ENCODE measurements at regions not wholly inside any gene's neighbourhood (a gene's known extent, or its start where the extent isn't known, plus 50 kb on each side); places are given as distances from the start of the nearest gene placed in this dataset.

GRCh38 chr7:13198036-13198435, 510.6 kb downstream of the ARL4A start:
- Histone ChIP-seq H3K9ac (ENCODE audit: low read depth in 1 of 2, low read length in 2 of 2) (no peak overlapping the region), H3K9me3 (ENCODE audit: control insufficient read depth in 4 of 4, low read length in 3 of 4) (no peaks in the 10 kb centered on the region), H3K36me3 (ENCODE audit: control insufficient read depth in 4 of 4, insufficient read depth in 3 of 4, low read depth in 1 of 4, low read length in 3 of 4) (no peaks in the 10 kb centered on the region), H3K27me3 (ENCODE audit: control insufficient read depth in 4 of 4, insufficient read depth in 4 of 4, low read length in 3 of 4) (no peaks in the 10 kb centered on the region), H3K4me3 (ENCODE audit: low read depth in 1 of 3, low read length in 3 of 3) (no peak overlapping the region), H3K4me1 (ENCODE audit: control insufficient read depth in 4 of 4, insufficient read depth in 4 of 4, low read length in 3 of 4) (no peaks in the 10 kb centered on the region), H3K27ac (ENCODE audit: low read depth in 1 of 2, low read length in 2 of 2) (no peak overlapping the region)
- DNase-seq (ENCODE audit: low spot score), result no peak
- 89% methylated on average over 2 of the region's 2 CpGs for WGBS
- TF ChIP-seq HNF4A (conservative IDR thresholded peaks at IDR 0.05), result no peak
- no peak for TF ChIP-seq HNF4G (IDR thresholded peaks at IDR 0.05)
- TF ChIP-seq FOXA2 (IDR thresholded peaks at IDR 0.05), result no peak
- no peak for TF ChIP-seq NR2F2 (IDR thresholded peaks at IDR 0.05)
- TF ChIP-seq RAD21 (IDR thresholded peaks at IDR 0.05), result no peak
- TF ChIP-seq GABPA (IDR thresholded peaks at IDR 0.05 in 1 of 2, conservative IDR thresholded peaks at IDR 0.05 in 1 of 2), result no peak
- no peak for TF ChIP-seq SP1 (IDR thresholded peaks at IDR 0.05)
- TF ChIP-seq FOXA1 (IDR thresholded peaks at IDR 0.05), result no peak
- no peak for TF ChIP-seq REST (IDR thresholded peaks at IDR 0.05)
- TF ChIP-seq RXRA (IDR thresholded peaks at IDR 0.05), result no peak
- no peak for TF ChIP-seq CTCF (IDR thresholded peaks at IDR 0.05; ENCODE audit: low read depth, low read length, missing input control)
- no peak for TF ChIP-seq EGR1 (IDR thresholded peaks at IDR 0.05; ENCODE audit: low read depth in 2 of 2)
- no peak for TF ChIP-seq MAX (IDR thresholded peaks at IDR 0.05)
- TF ChIP-seq ZBTB33 (IDR thresholded peaks at IDR 0.05), result no peak
- no peak for TF ChIP-seq YY1 (IDR thresholded peaks at IDR 0.05)
- no peak for TF ChIP-seq ATF3 (IDR thresholded peaks at IDR 0.05)
- no peak for TF ChIP-seq JUND (IDR thresholded peaks at IDR 0.05)
- TF ChIP-seq TAF1 (conservative IDR thresholded peaks at IDR 0.05), result no peak

Data from liver (tissue), 8 donors.